ENCODE measurements at regions not wholly inside any gene's neighbourhood (a gene's known extent, or its start where the extent isn't known, plus 50 kb on each side); places are given as distances from the start of the nearest gene placed in this dataset.

DNA sequence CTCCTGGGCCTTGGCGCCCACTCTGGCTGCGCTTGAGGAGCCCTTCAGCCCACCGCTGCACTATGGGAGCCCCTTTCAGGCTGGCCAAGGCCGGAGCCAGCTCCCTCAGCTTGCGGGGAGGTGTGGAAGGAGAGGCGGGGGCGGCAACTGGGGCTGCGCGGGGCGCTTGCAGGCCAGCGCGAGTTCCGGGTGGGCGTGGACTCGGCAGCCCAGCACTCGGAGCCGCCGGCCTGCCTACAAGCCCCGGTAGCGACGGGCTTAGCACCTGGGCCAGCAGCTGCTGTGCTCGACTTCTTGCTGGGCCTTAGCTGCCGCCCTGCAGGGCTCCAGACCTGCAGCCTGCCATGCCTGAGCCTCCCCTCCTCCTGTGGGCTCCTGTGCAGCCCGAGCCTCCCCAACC lies 141.5 kb upstream of the SLC39A10 start:
- peaks cover 0 to 3% of the 10 kb centered on the region in 2 donors for H3K4me1 ChIP-seq (ENCODE audit: control insufficient read depth in 1 of 2, low read depth in 2 of 2)
- ATAC-seq (ENCODE audit: insufficient number of reproducible peaks, low FRiP score, low read depth), result no peak
- no peak overlapping the region for H3K4me3 ChIP-seq
- no peak for DNase-seq (ENCODE audit: low spot score)
- H3K27ac ChIP-seq, result no peak overlapping the region
- H3K9me3 ChIP-seq, result no peaks in the 10 kb centered on the region
- H3K27me3 ChIP-seq (replicated peaks; ENCODE audit: insufficient read depth), result no peaks in the 10 kb centered on the region
- no peaks in the 10 kb centered on the region for H3K36me3 ChIP-seq
- TF ChIP-seq CTCF (IDR thresholded peaks at IDR 0.05), result no peak

DNA sequence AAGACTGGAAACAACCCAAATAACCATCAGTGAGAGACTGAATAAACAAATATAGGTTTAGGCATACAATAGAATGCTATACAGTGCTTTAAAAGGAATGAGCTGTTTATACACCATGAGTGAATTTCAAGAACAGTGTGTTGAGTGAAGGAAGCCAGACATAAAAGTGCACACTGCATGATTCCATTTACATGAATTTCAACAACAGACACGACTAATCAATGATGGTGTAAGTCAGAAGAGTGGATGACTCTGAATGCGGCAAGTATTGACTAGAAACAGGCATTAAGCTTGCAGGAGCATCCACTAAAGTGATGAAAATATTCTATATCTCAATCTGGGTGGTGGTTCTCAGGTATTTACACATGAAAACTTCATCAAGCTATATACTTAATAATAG lies 142.7 kb upstream of the SLC39A10 start:
- TF ChIP-seq CTCF (IDR thresholded peaks at IDR 0.05), result no peak
- no peak overlapping the region for H3K27ac ChIP-seq
- no peaks in the 10 kb centered on the region for H3K9me3 ChIP-seq
- DNase-seq (ENCODE audit: low spot score), result no peak
- no peak overlapping the region for H3K4me3 ChIP-seq
- H3K27me3 ChIP-seq (replicated peaks; ENCODE audit: insufficient read depth), result no peaks in the 10 kb centered on the region
- no peaks in the 10 kb centered on the region for H3K4me1 ChIP-seq (ENCODE audit: control insufficient read depth in 1 of 2, low read depth in 2 of 2)
- H3K36me3 ChIP-seq, result no peaks in the 10 kb centered on the region
- ATAC-seq (ENCODE audit: insufficient number of reproducible peaks, low FRiP score, low read depth), result no peak

DNA sequence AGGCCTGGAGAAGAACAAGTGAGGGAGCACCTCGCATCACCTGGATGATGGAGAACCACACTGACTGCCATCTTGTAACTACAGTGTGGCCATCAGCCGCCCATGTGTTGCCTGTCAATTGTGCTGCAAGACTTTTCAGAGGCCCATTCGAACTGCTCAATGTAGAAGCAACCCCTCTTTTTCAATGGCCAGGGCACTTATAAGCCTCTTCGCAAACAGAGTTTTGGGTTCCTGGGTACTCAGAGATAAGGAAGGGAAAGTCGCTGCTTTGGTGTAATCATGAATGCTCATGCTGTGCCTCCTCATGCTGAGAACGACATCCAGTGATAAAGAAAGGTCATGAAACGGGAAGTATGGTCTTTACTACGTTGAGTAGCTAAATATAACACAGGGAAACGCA lies 143.9 kb upstream of the SLC39A10 start:
- no peak for DNase-seq (ENCODE audit: low spot score)
- Histone ChIP-seq H3K36me3 (no peaks in the 10 kb centered on the region), H3K4me1 (ENCODE audit: control insufficient read depth in 1 of 2, low read depth in 2 of 2) (no peaks in the 10 kb centered on the region), H3K27ac (no peak overlapping the region), H3K4me3 (no peak overlapping the region), H3K9me3 (no peaks in the 10 kb centered on the region), H3K27me3 (replicated peaks; ENCODE audit: insufficient read depth) (no peaks in the 10 kb centered on the region)
- no peak for ATAC-seq (ENCODE audit: insufficient number of reproducible peaks, low FRiP score, low read depth)
- no peak for TF ChIP-seq CTCF (IDR thresholded peaks at IDR 0.05)

GRCh38 chr2:195509551-195509950 lies 147.5 kb upstream of the SLC39A10 start:
- no peak for ATAC-seq (ENCODE audit: insufficient number of reproducible peaks, low FRiP score, low read depth)
- H3K4me1 ChIP-seq (ENCODE audit: control insufficient read depth in 1 of 2, low read depth in 2 of 2), result no peaks in the 10 kb centered on the region
- H3K27me3 ChIP-seq (replicated peaks; ENCODE audit: insufficient read depth), result no peaks in the 10 kb centered on the region
- no peak overlapping the region for H3K4me3 ChIP-seq
- no peaks in the 10 kb centered on the region for H3K9me3 ChIP-seq
- H3K36me3 ChIP-seq, result no peaks in the 10 kb centered on the region
- no peak for TF ChIP-seq CTCF (IDR thresholded peaks at IDR 0.05)
- no peak for DNase-seq (ENCODE audit: low spot score)
- H3K27ac ChIP-seq, result no peak overlapping the region

DNA sequence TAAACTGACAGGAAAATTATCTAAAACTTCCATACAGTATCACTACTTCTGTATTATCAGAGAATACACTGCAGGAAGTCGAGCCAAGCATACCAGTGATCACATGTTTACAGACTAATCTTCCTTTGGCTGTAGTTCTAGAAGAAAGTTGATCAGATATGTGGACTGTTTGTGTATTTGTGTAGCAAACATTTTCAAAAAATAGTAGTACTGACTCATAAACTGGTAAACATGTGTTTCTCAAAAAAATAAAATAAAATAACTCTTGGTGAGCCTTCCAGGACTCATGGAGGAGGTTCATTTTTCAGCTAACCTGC lies 148.9 kb upstream of the SLC39A10 start:
- TF ChIP-seq CTCF (IDR thresholded peaks at IDR 0.05), result no peak
- DNase-seq (ENCODE audit: low spot score) (no peak), ATAC-seq (ENCODE audit: insufficient number of reproducible peaks, low FRiP score, low read depth) (no peak)

More for the DNA sequence above, 148.9 kb upstream of the SLC39A10 start:
- Histone ChIP-seq H3K27me3 (replicated peaks; ENCODE audit: insufficient read depth) (no peaks in the 10 kb centered on the region), H3K36me3 (no peaks in the 10 kb centered on the region), H3K4me3 (no peak overlapping the region), H3K27ac (no peak overlapping the region), H3K9me3 (no peaks in the 10 kb centered on the region), H3K4me1 (ENCODE audit: control insufficient read depth in 1 of 2, low read depth in 2 of 2) (no peaks in the 10 kb centered on the region)

All from thoracic aorta (tissue), 2 donors.